ENCODE measurements at regions not wholly inside any gene's neighbourhood (a gene's known extent, or its start where the extent isn't known, plus 50 kb on each side); places are given as distances from the start of the nearest gene placed in this dataset.

- POLR2A ChIA-PET = no interaction called here
- FAIRE-seq = no peak
- intact Hi-C loops (cut with micrococcal nuclease; ENCODE audit: unreplicated experiment) = no loop called here
Observed at GRCh38 chr11:44383246-44383645, 73.3 kb upstream of the ALX4 start.

DNA sequence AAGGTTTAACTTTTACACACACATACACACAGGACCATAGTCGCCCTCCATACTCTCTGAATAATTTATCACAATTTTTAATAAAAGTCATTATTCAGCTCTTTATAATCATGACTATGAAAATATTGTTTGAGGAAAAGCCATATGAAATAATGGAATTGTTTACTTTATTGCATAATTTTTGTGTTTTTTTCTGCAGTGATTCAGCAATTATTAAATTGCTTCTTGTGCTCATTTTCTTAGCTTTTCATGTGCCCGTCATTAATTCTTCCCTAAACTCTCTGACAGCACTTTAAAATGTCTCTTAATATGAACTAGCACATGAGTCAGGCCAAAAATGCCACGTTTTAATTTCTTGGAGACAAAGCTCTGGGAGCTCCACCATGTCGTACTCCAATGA lies 77.5 kb upstream of the ALX4 start:
- DNase-seq (ENCODE audit: low spot score) (no peak), FAIRE-seq (no peak), ATAC-seq (no peak)
- Histone ChIP-seq H3K27ac (ENCODE audit: extremely low read length, insufficient read depth, low read length) (no peak overlapping the region), H3K4me2 (ENCODE audit: low read depth, low read length) (no peak overlapping the region), H3K9ac (ENCODE audit: insufficient read depth, low read depth, low read length) (no peak overlapping the region), H4K20me1 (ENCODE audit: insufficient read depth, low read length) (no peaks in the 10 kb centered on the region), H3K4me1 (ENCODE audit: insufficient read depth, low read length) (no peaks in the 10 kb centered on the region), H3K9me3 (ENCODE audit: low read length) (no peaks in the 10 kb centered on the region; the same call in 1 of the 2 replicates), H3K27me3 (ENCODE audit: control insufficient read depth in 1 of 2, insufficient read depth in 2 of 2, low read length in 2 of 2) (peaks cover 0 to 11% of the 10 kb centered on the region in 2 experiments; a peak in 1 of 5 replicates), H3K4me3 (replicated peaks in 1 of 3; ENCODE audit: insufficient read depth in 1 of 3, low read depth in 2 of 3, low read length in 3 of 3) (no peak overlapping the region), H3K79me2 (ENCODE audit: insufficient read depth, low read length) (no peaks in the 10 kb centered on the region), H2AFZ (ENCODE audit: low read length) (no peak overlapping the region), H3K36me3 (replicated peaks in 1 of 2; ENCODE audit: control insufficient read depth in 1 of 2, insufficient read depth in 2 of 2, low read length in 2 of 2) (no peaks in the 10 kb centered on the region)
- TF ChIP-seq NFE2L2 (IDR thresholded peaks at IDR 0.05; ENCODE audit: low read length) (0 out of 2 replicates have a peak, but pooled peaks have one; percentile 8), ZIK1 (CRISPR knock-in tag; IDR thresholded peaks at IDR 0.05; ENCODE audit: borderline replicate concordance, low read depth) (no peak)
- in situ Hi-C loops (cut with HindIII; ENCODE audit: extremely low pct_ligation_motif_present, low pct_unique_long_range_greater_than_20kb) (no loop called here), intact Hi-C loops (cut with micrococcal nuclease; ENCODE audit: unreplicated experiment) (no loop called here)
- POLR2A ChIA-PET = no interaction called here
- no TSS peak for BruUV-seq (replicated peaks)
- CTCF ChIA-PET (ENCODE audit: low intra/inter-chr PET ratio, low total read pairs) = no interaction called here
- WGBS (ENCODE audit: low lambda C conversion rate) = 16% methylated on average over 4 of the region's 4 CpGs

More at GRCh38 chr11:44383246-44383645, 73.3 kb upstream of the ALX4 start:
- no TSS peak for BruUV-seq (replicated peaks)
- TF ChIP-seq PHF21A (CRISPR knock-in tag; IDR thresholded peaks at IDR 0.05) = no peak
- no peak for TF ChIP-seq ZNF263 (CRISPR knock-in tag; IDR thresholded peaks at IDR 0.05)
- Histone ChIP-seq H3K4me3 (replicated peaks in 1 of 3; ENCODE audit: insufficient read depth in 1 of 3, low read depth in 2 of 3, low read length in 3 of 3) (no peak overlapping the region), H3K9ac (ENCODE audit: insufficient read depth, low read depth, low read length) (no peak overlapping the region), H3K4me1 (ENCODE audit: insufficient read depth, low read length) (no peaks in the 10 kb centered on the region), H2AFZ (ENCODE audit: low read length) (no peak overlapping the region), H3K9me3 (ENCODE audit: low read length) (no peaks in the 10 kb centered on the region), H3K4me2 (ENCODE audit: low read depth, low read length) (no peak overlapping the region), H3K27me3 (ENCODE audit: control insufficient read depth in 1 of 2, insufficient read depth in 2 of 2, low read length in 2 of 2) (peaks cover 0 to 30% of the 10 kb centered on the region in 2 experiments; a peak in 2 of 5 replicates), H3K36me3 (replicated peaks in 1 of 2; ENCODE audit: control insufficient read depth in 1 of 2, insufficient read depth in 2 of 2, low read length in 2 of 2) (no peaks in the 10 kb centered on the region), H3K79me2 (ENCODE audit: insufficient read depth, low read length) (no peaks in the 10 kb centered on the region), H4K20me1 (ENCODE audit: insufficient read depth, low read length) (no peaks in the 10 kb centered on the region), H3K27ac (ENCODE audit: extremely low read length, insufficient read depth, low read length) (no peak overlapping the region)
- CTCF ChIA-PET (ENCODE audit: low intra/inter-chr PET ratio, low total read pairs) = no interaction called here
- 82% methylated on average over 1 of the region's 1 CpG for WGBS (ENCODE audit: low lambda C conversion rate)
- no peak for DNase-seq (ENCODE audit: low spot score)
- ATAC-seq = no peak
- in situ Hi-C loops (cut with HindIII; ENCODE audit: extremely low pct_ligation_motif_present, low pct_unique_long_range_greater_than_20kb) = no loop called here
